NCI-H1092 (cell line): ENCODE measurements at regions not wholly inside any gene's neighbourhood (a gene's known extent, or its start where the extent isn't known, plus 50 kb on each side); places are given as distances from the start of the nearest gene placed in this dataset.
"Not testable (repeated sequence)": the region's sequence is repeated elsewhere in the genome, so short reads cannot be mapped to it uniquely, and the experiment has no call there.

Experiments
- DNase-seq: peaks from one replicate; lab custom pipeline; 2025; lab: John Stamatoyannopoulos, UW

DNA sequence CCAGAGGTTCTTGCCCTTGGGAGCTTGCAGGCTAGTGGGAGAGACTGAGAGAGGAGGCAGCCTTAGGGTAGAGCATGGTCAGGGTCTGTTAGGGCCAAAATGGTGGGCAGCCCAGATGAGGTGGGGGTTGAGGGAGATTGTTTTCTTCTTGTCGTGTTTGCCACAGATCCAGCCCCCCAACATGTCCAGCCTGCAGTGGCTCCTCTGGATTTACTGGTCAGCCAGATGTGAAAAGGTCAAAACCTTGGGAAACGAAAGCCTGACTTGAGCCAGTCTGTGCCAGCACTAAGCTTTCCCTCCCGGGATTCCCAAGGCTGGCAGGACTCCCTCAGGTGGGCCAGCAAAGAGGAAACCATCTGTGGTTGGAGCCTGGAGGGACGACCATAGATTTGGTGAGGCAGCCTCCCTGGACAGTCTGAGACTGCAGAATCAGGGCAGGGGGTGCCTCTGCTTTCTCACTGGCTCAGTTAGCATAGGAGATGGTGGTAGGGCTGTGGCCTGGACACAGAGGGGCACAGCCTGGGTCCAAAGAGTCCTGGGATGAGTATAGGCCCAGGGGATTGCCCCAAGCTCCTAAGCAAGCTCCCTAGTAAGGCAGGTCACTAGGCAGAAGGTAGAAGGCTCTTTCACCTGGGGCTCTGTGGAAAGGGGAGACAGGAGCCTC, 51.2 kb upstream of the PRR23C start:
- no peak for DNase-seq

DNA sequence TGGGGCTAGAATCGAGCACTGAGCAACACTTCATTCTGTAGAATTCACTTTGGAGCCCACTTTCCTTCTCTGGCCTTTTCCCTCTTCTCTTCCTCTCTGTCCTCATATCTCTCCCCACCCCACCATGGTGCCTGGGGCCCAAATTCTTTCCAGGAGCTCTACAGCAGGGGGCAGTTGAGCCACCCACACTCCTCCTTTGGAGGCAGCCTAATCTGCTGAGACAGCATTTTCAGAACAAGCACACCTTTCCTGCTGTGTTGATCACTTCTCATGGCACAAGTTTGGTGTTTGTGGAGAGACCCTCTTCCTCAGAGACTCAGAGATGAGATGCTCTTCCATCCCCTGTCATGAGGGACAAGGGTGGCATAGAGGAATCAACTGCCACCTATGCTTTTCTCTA, 52.0 kb upstream of the PRR23C start:
- no peak for DNase-seq

DNA sequence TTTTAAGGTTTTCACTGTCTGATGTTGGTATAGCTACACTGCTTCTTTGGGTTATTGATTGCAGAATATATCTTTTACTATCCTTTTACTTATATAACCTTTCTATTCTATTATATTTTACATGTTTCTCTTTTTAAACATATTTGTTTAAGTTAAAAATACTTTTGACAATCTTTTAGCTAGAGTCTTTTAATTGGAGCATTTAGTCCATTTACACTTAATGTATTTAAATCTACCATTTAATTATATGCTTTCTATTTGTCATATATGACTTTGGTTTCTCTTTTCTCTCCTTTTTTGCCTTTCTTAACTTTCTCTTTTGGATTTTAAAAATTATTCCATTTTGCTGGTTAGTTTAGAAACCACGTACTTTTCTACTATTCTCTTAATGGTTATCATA, 53.7 kb upstream of the PRR23C start:
- no peak for DNase-seq

DNA sequence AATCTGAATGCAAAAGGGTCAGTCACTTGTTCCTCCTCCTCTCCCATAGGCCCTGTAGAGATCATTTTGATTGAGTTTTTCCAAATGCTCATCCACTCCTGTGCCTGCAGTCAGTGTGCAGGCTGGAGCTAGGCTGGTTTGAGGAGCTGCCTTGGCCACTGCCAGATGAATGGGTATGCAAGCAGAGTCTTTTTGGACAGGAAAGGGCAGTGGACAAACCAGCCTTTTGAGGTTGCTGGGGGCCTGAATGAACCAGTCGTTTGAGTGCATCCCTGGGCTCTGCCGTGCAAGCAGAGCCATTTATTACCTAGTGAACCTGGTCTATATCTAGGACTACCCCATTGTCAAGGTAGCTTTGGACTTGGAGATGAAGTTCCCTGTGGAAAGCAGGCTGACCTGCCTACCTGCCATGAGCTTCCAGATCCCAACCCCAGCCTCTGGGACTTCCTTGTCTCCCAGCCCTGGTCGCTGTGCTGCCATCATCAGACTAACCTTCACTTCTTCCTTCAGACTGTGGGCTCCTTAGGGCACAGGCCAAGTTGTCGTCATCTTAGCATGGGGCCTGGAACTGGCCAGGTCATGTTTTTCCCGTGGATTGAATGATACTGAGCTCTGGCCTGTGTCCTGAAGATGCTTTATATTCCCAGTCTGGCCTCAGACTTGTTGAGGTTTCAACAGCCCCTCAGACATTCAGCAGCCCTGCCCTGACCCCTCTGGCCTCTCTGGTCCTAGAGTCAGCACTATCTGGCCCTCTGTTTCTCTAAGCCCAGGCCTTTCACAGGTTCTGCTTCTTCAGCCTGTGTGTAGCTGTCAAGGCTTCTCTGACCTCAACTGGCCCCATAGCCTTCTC, 55.5 kb upstream of the PRR23C start:
- no peak for DNase-seq

DNA sequence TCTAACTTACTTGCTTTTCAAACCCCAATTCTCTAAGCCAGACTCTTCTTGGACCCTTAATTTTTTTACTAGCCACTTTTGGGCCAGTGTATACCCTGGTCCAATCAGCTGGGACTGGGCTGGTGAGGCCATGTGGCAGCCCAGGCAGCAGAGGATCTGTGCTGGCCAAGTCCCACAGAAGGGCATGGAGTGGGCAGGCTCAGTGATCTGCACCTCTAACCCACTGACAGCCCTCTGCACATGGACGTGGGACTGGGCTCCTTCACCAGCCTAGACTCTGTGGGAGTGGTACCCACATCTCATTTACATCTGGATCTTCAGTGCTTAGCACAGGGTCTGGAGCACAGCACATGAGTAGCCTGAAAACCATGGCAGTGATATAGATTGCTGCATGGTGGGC, 56.1 kb upstream of the PRR23C start:
- no peak for DNase-seq

DNA sequence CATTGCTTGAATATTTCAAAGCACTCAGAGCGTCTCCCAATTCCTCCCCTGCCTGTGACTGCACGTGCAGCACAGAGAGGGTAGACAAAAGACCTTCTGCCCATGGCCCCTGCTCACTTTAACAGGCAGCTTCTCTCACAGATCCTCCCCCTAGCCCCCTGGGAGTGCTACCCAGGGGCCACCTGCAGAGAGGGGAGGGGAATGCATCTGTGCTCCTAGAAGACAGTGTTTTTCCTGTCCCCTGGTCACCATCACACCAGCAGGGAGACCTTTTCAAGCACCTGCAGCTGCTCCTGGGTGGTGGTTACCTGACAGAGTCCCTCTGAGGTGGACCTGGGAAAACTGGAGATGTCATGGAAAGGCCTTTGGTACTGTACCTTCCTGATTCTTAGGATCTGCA, 56.7 kb upstream of the PRR23C start:
- DNase-seq = no peak

DNA sequence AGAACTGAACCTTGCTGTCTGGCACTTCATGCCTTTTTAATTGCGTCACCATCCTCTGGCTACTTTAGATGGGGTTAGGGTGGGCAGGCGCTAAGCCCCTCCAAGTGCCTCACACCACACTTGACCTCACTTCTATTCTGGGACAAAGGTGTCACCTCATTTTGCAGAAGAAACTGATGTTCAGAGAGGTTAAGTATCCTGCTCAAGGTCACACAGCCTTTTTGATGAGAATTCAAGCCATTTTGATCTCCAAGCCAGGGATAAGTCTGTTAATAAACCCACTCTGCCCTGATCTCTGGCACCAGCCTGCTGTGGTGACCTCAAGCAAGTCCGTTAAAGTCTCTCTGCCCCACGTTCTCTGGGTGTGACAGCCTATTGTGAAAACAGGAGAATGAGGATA, 58.8 kb upstream of the PRR23C start:
- DNase-seq = no peak

DNA sequence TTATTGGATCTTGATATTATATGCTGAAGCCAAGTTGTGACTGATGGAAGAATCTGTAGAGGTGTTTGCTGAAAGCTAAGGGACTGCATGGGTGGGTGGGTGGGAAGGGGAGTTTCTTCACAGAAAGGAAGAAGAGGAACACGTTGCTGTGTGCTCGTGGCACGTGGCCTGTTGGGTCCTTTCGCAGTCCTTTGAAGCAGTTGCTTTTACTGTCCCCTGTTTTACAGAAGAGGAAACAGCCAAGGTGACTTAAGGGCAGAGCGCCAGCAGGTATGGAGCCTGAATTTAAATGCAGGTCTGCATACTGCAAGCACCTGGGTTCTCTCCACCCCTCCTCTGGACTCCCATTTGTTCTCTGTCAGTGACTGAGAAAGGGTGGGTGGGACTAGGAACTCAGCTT, 59.4 kb upstream of the PRR23C start:
- DNase-seq = no peak

DNA sequence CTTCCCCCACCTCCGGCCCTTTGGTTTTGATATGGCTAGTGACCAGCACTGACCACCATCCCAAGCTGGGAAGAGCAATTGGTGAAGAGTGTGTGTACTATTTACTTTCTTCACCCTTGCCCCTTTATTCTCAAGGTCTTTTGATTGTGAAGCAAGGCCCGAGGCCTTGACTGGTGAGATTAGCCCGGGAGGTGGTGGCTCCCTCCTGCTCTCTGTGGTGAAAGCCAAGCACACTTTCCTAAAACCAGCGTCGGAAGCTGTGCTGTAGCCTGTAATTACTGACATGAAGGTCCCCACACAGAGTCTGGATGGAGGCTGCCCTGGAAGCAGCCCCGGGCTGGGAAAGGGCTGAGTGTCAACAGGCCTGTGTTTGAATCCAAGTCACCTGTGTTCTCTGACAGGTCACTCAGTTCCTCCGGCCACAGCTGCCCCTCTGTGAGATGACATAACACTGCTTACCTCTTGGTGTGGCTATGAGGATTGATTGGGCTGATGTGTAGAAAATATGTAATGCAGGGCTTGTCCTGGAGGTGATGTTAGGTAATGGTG, 60.5 kb upstream of the PRR23C start:
- DNase-seq = no peak

DNA sequence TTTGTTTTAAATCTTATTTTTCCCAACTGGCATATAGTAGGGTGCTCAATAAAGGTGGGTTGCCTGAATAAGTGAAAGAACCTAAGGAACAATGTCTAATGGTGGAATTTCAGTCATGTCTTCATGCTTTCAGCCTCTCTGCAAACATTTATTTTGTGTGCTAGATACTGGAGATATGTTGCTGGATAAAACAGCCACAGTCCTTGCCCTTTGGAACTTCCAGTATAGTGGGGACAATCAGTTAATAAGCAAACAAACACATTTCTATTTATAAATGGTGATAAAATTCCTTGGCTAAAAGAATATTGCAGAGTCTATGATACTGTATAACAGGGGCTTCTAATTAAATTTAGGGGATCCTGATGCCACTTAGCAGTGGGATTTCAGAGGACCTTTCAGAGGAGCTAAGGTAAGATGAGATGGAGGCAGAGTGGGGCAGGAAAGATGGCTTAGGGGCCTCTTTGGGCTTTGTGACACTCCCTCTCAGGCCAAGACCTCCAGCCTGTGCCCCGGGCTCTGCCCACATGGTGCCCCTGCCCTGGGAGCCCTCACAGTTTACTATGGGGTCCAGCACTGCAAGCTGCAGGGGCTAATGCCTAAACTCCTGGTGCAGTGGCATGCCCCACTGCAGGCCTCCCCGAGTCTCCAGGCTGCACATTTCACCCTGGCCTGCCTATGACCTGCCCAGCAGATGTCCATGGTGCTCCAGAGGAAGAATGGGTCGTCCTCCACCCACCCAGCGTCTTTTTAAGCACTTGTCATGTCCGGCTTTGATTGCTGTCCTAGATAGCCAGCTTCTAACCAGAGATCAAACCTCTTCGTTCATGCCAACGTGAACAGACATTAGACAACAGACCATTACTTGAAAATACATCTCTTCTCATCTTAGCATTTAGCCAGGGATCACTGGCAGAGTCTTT, 61.6 kb upstream of the PRR23C start:
- no peak for DNase-seq

DNA sequence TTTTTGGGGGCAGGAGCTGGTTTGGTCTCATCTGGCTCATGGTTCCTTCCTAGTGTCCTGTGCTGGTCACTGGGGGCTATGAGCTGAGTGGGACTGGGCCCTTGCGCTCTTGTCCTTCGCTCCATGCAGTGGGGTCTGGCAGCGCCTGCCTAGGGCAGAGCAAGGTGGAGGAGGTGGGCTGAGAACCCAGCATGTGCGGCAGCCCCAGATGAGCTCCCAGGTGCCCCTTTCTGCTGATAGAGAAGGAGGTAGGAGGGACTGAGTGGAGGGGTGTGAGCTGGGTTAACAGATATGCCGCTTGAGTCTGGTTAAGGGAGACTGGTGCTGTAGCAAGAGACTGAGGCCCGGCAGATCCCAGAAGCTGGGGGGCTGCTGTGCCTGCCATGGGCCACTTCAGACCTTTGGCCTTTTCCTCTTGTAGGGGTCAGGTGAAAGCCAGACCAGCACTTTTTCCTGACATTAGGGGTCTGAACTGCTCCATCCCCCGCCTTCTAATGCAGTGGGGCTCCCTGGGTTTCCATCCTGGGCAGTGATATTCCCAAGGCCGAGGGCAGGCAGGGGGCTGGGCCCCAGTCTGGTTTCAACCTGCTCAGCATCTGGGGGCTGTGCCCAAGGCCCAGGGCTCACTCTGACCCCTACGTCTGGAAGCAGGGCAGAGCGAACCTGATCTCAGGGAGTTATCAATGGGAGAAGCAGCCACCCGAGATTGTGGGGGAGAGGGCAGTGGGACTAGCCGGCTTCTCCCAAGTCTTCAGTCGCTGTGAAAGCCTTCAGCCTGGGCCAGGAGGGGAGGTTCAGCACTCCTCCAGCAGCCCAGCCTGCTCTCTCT, 62.9 kb upstream of the PRR23C start:
- DNase-seq = no peak

DNA sequence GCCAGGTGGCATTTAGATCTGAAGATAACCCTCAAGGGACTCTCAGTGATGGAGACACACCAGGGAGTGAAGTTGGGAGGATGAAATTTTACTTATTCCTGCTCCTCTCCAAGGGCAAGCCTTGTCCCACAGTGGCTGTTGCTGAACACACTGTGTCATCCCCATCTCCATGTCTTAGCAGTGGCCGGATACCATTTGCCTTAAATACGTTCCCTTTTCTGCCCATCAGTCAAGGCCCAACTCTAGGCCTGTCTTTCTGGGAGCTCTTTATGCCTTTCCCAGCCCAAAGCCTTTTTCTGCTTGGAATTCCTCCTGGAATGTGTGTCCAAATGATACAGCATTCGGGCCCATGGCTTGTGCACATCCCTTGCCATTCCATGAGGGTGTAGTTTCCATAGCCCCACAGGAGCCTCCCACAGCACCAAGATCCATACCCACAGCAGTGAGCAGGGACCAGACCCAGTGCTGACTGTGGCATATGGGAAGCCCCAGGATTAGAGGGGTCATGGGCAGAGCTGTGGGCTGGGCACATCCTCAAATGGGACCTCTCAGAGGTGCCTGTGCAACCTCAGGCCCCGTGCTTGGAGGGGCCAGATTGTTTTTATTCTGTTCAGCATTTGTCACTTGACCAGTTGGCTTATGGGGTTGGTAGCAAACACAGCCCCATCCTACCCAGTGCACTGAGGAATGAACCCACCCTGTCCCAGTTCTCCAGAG, 63.7 kb upstream of the PRR23C start:
- DNase-seq = no peak

DNA sequence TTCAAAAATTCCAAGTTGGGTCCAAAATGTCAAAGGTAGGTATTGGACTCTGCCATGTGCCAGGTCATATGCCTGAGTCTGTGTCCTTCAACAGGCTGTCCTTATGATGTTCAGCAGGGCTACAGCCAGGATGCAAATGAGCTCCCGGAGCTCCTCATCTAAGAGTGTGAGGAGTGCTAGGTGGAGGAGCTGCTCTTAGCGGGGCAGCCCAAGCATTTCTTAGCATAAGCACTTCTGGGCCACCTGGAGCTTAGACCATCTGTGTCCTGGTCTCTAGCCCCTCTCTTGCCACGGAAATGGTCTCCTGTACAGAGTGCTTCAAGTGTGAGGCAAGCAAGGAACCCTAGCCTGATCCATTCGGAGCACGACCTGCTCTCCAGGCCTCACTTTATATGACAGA, 64.6 kb upstream of the PRR23C start:
- no peak for DNase-seq

DNA sequence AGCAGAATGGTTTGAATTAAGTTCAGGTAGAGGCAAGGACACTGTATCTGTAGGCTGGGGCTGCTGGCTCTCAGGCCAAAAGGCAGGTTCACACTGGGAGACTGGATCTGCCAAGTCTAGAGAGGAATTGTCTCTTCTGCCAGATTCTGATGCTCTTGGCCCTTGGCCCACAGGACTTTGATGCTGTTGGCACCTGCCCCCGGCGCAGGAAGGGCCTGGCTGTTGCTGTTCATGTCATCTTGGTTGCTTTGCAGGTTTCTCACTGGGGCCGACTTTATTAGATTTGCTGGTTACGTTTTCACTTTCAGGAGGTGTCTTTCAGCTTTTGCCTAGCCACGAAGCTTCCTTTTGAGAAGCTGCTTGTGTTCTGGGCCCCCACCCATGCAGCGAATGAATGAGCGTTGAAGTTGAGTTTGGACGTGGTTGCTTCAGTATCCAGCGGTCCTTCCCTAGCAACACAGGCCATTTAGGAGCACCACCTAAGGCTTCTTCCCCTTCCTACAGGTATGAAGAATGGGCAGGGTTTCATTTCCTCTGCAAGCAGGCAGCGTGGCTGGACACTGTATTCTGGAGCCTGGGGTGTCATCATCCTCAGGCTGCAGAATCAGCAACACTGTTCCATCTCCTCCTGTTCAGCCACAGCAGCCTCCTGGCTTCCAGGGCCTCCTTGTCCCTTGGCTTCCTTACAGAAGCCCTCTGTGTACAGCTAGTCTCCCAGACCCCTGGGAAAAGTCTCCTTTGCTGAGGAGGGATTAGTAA, 65.6 kb upstream of the PRR23C start:
- DNase-seq = peak; percentile 6

DNA sequence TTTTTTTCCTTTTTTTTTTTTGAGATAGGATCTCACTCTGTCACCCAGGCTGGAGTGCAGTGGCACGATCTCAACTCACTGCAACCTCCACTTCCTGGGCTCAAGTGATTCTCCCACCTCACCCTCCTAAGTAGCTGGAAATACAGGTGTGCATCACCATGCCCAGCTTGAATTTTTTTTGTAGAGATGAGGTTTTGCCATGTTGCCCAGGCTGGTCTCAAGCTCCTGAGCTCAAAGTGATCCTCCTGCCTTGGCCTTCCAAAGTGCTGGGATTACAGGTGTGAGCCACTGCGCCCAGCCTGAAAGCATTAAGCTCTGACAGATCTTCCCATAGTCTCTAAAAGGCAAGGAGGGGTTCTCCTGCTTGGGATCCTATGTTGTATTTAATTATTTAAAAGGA, 66.2 kb upstream of the PRR23C start:
- DNase-seq = not testable (repeated sequence)

DNA sequence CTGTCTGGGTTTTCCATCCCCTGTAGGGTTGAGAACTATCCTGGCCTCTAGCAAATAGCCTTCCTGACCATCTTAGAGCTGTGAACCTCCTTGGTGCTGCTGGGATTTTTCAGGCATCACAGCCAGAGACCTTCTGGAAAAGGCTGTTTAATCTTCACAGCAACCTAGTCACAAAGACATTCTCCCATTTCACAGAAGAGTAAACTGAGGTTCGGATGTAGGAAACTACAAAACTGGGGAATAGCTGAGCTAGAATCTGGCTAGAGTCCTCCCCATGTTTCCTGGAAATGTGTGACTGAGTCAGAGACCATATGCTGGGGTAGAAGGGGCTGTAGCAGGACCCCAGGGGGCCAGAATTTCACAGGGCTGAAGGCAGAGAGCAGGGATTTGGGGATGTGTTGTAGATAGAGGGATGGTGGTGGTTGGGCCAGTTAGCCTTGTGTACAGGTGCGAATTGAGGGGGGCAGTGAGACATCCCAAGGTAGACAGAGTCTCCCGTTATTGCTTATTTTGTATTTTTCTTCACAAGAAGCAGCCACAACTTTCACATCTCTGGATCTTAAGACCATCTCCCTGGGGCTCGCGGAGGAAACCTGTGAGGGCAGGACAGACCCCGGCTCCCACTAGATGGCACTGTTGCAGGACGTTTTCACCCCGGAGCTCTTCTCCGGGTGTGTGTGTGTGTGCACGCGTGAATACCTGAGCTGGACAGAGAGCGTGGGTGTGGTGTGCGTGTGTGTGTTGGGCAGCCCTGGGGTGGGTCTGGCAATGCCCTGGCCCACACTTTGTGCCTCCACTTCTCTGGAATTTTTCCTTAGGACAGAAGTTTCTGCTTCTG, 66.9 kb upstream of the PRR23C start:
- peak; percentile 22 for DNase-seq

DNA sequence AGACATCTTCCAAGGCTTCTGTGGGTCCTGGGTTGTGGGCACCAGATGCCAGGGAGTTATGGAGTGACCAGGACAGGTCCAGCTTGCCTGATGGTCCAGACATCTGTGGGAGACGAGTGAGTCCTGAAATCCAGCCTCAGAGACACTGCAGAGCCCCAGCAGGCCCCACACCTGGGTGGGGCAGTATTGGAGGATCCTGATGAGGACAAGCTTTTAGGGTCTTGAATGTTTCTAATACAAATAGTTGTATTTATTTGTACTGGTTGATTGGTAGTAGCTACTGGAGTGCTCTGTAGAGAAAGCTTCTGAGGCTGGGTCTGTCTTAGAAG, 67.5 kb upstream of the PRR23C start:
- DNase-seq = no peak

DNA sequence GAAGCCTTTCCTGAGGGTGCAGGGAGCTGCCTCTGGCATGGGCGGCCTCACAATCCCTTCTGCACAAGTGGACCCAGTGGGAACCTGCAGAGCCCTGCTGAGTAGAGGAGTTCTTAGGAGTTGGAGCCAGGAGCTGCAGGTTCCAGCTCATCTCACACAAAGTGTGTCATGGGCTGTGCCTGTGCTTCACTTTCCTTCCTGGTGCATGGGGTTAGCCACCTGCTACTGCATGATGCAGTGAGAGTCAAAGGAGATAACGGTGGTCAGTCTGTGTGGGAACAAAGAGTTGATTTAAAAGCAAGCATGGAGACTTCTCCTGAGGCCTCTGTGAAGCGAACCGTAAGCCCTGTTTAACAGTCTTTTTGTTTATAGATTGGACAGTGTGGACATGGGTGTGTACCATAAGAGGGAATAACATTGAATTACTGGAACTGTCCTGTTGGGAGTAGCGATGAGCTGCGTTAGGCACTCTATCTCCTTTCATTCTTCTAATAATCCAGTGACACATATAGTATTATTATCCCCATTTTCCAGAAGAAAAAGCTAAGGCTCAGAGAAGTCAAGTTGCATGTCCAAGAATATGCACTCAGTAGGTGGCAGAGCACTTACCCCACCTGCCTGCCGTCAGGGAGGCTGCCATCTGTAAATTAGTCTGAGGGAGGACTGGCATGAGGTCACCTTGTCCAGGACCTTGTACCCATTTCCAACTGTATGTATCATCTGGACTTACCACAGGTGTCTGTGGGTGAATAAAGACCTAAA, 68.7 kb upstream of the PRR23C start:
- DNase-seq = no peak

DNA sequence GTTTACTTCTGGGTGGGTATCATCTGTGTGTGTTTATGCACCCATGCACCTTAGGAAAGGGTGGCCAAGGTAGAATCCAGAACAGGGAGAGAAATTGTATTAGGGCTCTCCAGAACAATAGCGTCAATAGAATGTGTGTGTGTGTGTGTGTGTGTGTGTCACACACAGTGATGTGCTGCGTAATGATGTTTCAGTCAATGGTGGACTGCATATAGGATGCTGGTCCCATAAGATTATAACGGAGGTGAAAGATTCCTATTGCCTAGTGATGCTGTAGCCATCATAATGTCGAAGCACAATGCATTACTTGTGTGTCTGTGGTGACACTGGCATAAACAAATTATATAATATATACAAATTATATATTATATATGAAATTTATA, 69.3 kb upstream of the PRR23C start:
- DNase-seq = no peak
